K562 (cell line): ENCODE measurements at regions not wholly inside any gene's neighbourhood (a gene's known extent, or its start where the extent isn't known, plus 50 kb on each side); places are given as distances from the start of the nearest gene placed in this dataset.

Experiments used
- CC2D1A ChIP-seq: fragments of 450-650 bp; IDR thresholded peaks from 2 replicates; pipeline ENCODE4 v1.6.1; 2017; ENCODE audit warnings: mild to moderate bottlenecking
- KLF1 ChIP-seq: fragments of 450-650 bp; IDR thresholded peaks from 2 replicates; pipeline ENCODE4 v1.6.1; 2016; ENCODE audit warnings: missing genetic modification characterization, missing compliant biosample characterization
- MAFF ChIP-seq: IDR thresholded peaks from 2 replicates; pipeline ENCODE4 v1.6.1; 2012; ENCODE audit warnings: low read length, improper control_type of control experiment
- MGA ChIP-seq: fragments of 450-650 bp; IDR thresholded peaks from 2 replicates; pipeline ENCODE4 v1.6.1; 2016; ENCODE audit warnings: mild to moderate bottlenecking, moderate library complexity
- RUNX1 ChIP-seq: sonication (generic); IDR thresholded peaks from 2 replicates; pipeline ENCODE4 v1.6.1; 2016; ENCODE audit warnings: antibody characterized with exemption, low read depth
- SNIP1 ChIP-seq: fragments of 450-650 bp; IDR thresholded peaks from 2 replicates; pipeline ENCODE4 v1.7.1; 2017; ENCODE audit warnings: low read depth, mild to moderate bottlenecking
- TCF3 ChIP-seq: sonication (generic); formaldehyde crosslinking; IDR thresholded peaks from 2 replicates; pipeline ENCODE4 v1.4.0; 2020; ENCODE audit warnings: mild to moderate bottlenecking, missing genetic modification reagents
- ZNF23 ChIP-seq: fragments of 250-450 bp; sonication (Bioruptor Pico); IDR thresholded peaks from 2 replicates; pipeline ENCODE4 v1.4.0; 2020; ENCODE audit warnings: mild to moderate bottlenecking

- TF ChIP-seq MGA = no peak
- no peak for TF ChIP-seq SNIP1
- TF ChIP-seq MAFF = no peak
- TF ChIP-seq TCF3 (CRISPR knock-in tag) = no peak
- no peak for TF ChIP-seq KLF1 (tag)
- TF ChIP-seq ZNF23 (CRISPR knock-in tag) = no peak
- TF ChIP-seq CC2D1A = no peak
- TF ChIP-seq RUNX1 = no peak
Measured at GRCh38 chr2:114034742-114035141, 144.9 kb downstream of the ACTR3 start (continued).
